Nephron (organoid): ENCODE measurements at regions not wholly inside any gene's neighbourhood (a gene's known extent, or its start where the extent isn't known, plus 50 kb on each side); places are given as distances from the start of the nearest gene placed in this dataset.

Experiments used
- H3K27ac Mint-ChIP-seq, 3 experiments: 2 replicates each; pipeline ENCODE4 v1.8.0; 2020; ENCODE audit warnings: mixed read lengths in 3 of 3, mild to moderate bottlenecking in 2 of 3, moderate library complexity in 1 of 3
- H3K27me3 Mint-ChIP-seq: 2 replicates; pipeline ENCODE4 v1.8.0; 2021; ENCODE audit warnings: low read depth, mild to moderate bottlenecking, moderate library complexity, mixed read lengths
- H3K36me3 Mint-ChIP-seq: 2 replicates; pipeline ENCODE4 v1.8.0; 2020; ENCODE audit warnings: low read depth, mixed read lengths
- H3K4me1 Mint-ChIP-seq: 2 replicates; pipeline ENCODE4 v1.8.0; 2020; ENCODE audit warnings: mixed read lengths
- H3K4me3 Mint-ChIP-seq, 3 experiments: 2 replicates each; pipeline ENCODE4 v1.8.0; 2020; ENCODE audit warnings: mild to moderate bottlenecking in 3 of 3, mixed read lengths in 3 of 3, moderate library complexity in 2 of 3
- H3K9me3 Mint-ChIP-seq: 2 replicates; pipeline ENCODE4 v1.8.0; 2020; ENCODE audit warnings: mixed read lengths
- CTCF ChIP-seq, 3 experiments: fragments of 200-600 bp; sonication (generic); IDR thresholded peaks; one replicate each; pipeline ENCODE4 v1.5.0; 2021; ENCODE audit warnings: antibody characterized with exemption in 3 of 3; ENCODE audit not compliant: unreplicated experiment in 3 of 3

- Mint-ChIP-seq H3K4me3 (no peak overlapping the region), H3K9me3 (peaks cover 4% of the 10 kb centered on the region), H3K27me3 (no peaks in the 10 kb centered on the region), H3K4me1 (no peaks in the 10 kb centered on the region), H3K27ac (no peak overlapping the region), H3K36me3 (no peaks in the 10 kb centered on the region)
- no peak for TF ChIP-seq CTCF (IDR thresholded peaks at IDR 0.05; ENCODE audit: unreplicated experiment in 3 of 3)
These were observed 190.6 kb upstream of the PCDH18 start for GRCh38 chr4:137722910-137723309.

GRCh38 chr4:137711502-137711901 is 179.2 kb upstream of the PCDH18 start:
- Mint-ChIP-seq H3K4me3 (no peak overlapping the region), H3K27ac (no peak overlapping the region), H3K27me3 (no peaks in the 10 kb centered on the region), H3K36me3 (no peaks in the 10 kb centered on the region), H3K4me1 (peaks cover 7% of the 10 kb centered on the region), H3K9me3 (no peaks in the 10 kb centered on the region)
- TF ChIP-seq CTCF (IDR thresholded peaks at IDR 0.05; ENCODE audit: unreplicated experiment in 3 of 3), result no peak

- Mint-ChIP-seq H3K27ac (peak overlapping the region; percentile 7 to 30 (median 8)), H3K36me3 (no peaks in the 10 kb centered on the region), H3K4me3 (no peak overlapping the region), H3K27me3 (no peaks in the 10 kb centered on the region), H3K4me1 (peaks cover 30% of the 10 kb centered on the region), H3K9me3 (no peaks in the 10 kb centered on the region)
- no peak for TF ChIP-seq CTCF (IDR thresholded peaks at IDR 0.05; ENCODE audit: unreplicated experiment in 3 of 3)
These were observed 175.3 kb upstream of the PCDH18 start for GRCh38 chr4:137707626-137708025.

- no peaks in the 10 kb centered on the region for H3K27me3 Mint-ChIP-seq
- H3K4me3 Mint-ChIP-seq, result no peak overlapping the region
These were observed 174.9 kb upstream of the PCDH18 start for GRCh38 chr4:137707102-137707620.

GRCh38 chr4:137705171-137705783 is 173.0 kb upstream of the PCDH18 start:
- TF ChIP-seq CTCF (IDR thresholded peaks at IDR 0.05; ENCODE audit: unreplicated experiment in 3 of 3), result no peak
- Mint-ChIP-seq H3K9me3 (peaks cover under 1% of the 10 kb centered on the region), H3K27ac (peak overlapping the region; percentile 95 to 98 (median 97)), H3K4me1 (peaks cover 40% of the 10 kb centered on the region), H3K4me3 (peak overlapping the region in 2 of 3 experiments; percentile 22 to 45), H3K27me3 (no peaks in the 10 kb centered on the region), H3K36me3 (no peaks in the 10 kb centered on the region)

More at GRCh38 chr4:137707102-137707620, 174.9 kb upstream of the PCDH18 start:
- no peak for TF ChIP-seq CTCF (IDR thresholded peaks at IDR 0.05; ENCODE audit: unreplicated experiment in 3 of 3)
- Mint-ChIP-seq H3K27ac (peak overlapping the region; percentile 7 to 30 (median 8)), H3K4me1 (peaks cover 33% of the 10 kb centered on the region), H3K36me3 (no peaks in the 10 kb centered on the region), H3K9me3 (no peaks in the 10 kb centered on the region)

- Mint-ChIP-seq H3K27ac (peak overlapping the region; percentile 92 to 97 (median 95)), H3K9me3 (peaks cover 14% of the 10 kb centered on the region), H3K4me1 (peaks cover 45% of the 10 kb centered on the region), H3K27me3 (no peaks in the 10 kb centered on the region), H3K4me3 (no peak overlapping the region), H3K36me3 (no peaks in the 10 kb centered on the region)
- TF ChIP-seq CTCF (IDR thresholded peaks at IDR 0.05; ENCODE audit: unreplicated experiment in 3 of 3), result no peak
These were observed 170.9 kb upstream of the PCDH18 start for GRCh38 chr4:137703195-137703594.
